Fibroblast of peridontal ligament (primary cell): ENCODE measurements at regions not wholly inside any gene's neighbourhood (a gene's known extent, or its start where the extent isn't known, plus 50 kb on each side); places are given as distances from the start of the nearest gene placed in this dataset.

Source experiments
- DNase-seq: peaks from one replicate; pipeline ENCODE4 v3.0.0-alpha.2; 2010; ENCODE audit errors: extremely low read depth

DNA sequence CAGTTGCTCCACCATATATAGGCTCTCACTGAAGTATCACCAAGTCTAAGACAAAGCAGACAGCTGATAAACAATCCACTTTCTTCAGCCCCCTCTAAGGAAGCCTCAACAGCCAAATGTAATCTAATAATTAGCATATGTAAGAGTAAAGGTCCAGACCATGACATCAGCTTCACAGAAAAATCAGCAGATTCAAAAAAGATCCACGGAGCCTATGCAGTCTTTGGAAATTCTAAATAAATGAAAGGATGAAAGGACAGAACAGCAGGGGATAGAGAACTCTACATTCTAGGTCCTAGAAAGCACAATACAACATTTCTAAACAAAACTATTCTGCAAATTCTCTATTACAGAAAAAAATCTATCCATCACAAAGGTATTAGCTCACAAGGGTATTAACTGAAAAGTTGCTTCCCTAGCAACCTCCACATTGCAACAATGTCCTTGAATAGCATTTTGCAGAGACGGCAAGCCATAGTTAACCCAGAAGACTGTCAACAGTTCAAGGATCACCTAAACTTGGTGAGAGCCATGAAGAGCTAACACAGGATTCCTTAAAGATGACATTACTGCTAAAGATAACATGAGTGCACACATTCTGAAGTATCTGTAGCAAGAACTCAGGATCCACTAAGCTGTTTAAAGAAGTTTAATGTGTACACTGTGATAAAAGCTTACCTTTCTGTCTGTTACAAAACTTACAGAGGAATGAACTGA, 74.3 kb downstream of the SIPA1L2 start:
- no peak for DNase-seq

DNA sequence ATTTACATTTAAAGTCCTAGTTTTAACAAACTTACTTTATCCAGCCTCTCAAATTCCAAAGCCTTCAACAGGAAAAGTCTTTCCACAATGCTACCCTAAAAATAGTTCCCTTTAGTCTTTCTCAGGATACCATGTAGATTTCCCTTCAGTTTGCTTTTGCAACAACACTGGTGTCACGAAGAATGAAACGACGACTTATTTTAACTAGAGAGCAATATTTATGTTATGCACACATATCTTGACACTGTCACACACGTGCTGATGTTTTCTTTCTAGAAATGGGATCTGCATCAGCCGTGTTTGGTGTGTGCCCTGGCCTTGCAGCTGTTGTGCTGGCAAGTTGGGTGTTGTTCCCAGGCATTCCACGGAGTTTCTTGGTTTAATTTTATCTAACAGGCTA, 75.5 kb downstream of the SIPA1L2 start:
- peak; percentile 39 for DNase-seq

DNA sequence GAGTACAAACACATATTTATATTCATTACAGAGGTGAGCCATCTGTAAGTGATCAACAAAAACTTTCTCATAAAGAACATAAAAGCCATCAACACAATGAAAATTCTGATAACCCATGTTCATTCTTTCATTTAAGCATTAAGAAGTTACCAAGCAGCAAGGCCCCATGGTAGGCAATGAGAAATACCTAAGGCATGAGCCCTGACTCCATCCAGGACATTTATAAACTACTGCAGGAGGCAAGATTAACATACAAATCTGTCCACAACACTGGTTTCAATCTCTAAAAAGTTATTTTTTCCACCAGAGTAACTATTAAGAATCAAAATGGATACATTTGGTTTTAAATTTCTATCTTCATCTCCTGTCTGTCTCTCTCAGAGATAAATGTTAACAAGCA, 76.1 kb downstream of the SIPA1L2 start:
- DNase-seq, result peak; percentile 69

DNA sequence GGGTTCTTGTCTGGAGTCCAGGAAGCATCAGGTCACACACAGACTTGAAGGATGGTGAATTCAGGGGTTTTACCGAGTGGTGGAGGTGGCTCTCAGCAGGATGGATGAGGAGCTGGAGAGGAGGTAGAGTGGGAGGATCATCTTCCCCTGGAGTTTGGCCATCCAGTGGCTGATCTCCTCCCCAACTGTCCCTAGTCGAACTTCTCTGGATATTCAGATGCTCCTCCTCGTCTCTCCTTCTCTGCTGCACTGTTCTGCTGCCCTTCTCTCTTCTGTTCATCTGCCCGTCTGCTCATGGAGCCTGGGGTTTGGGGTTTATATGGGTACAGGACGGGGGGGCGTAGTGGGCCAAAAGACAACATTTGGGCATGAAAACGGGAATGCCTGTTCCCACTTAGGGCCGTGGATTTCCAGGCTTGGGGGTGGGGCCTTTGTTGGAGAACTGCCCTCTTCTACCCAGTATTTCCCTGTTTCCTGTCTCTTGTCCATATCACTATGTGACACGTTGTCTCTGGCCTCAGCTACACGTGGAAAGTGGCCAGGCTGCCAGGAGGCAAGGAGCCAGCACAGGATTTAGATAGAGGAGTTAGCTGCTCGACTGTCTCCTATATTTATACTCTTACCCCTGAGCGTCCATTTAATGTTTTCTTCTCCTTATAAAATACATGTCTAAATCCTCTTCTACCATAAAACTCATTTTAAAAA, 76.7 kb downstream of the SIPA1L2 start:
- DNase-seq, result no peak

DNA sequence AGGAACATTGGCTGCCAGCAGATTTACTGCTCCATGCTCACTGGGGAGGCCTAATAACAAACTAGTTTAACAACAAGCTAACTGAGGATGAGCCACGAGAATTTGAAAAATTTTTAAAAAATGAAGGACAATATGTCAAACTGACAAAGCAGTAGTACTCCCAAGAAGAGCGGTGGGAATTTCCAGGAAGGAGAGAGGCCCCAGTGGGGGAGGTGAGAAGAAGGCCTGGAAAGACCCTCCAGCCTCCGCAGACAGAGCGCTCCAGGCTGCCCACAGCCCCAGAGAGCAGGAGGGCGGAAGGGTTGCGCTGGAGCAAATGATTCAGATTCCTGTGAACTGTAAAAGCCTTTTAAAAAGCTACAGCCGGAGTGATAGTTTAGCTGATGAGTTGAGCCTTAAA, 78.5 kb downstream of the SIPA1L2 start:
- DNase-seq, result no peak

DNA sequence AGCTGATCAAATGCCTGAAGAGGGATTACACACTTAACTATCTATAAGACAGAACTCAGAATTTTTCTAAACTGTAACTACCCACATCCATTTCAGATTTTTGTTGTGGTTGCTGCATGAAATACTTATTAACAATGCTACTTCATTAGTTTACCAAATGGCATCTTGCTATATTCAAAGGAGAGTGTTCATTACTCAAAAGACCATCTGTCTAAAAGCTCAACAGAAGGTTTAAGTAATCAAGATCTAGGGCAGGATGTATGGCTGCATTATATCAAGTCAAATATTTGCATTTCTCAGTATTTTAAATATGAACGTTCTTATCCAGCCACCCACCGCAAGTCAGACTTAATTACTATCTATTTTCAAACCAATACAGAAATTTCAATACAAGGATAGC, 79.9 kb downstream of the SIPA1L2 start:
- DNase-seq, result no peak

DNA sequence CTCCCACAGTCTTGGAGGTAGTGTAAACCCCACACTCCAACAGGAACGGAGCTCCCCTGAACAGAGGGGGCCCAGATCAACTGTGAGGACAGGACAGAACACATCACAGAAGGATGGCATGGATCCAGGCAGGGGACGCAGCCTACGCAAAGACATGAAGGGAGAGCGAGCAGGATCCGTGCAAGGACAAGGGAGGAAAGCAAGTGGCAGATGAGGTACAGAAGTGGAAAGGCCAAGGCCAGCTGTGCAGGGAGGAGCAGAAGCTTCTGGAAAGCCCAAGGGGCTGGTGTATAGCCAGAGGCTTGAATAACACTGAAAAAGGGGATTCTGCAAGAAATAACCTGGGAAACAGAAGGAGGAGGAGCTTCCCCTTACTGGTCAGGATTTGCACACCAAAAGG, 81.2 kb downstream of the SIPA1L2 start:
- DNase-seq, result no peak

DNA sequence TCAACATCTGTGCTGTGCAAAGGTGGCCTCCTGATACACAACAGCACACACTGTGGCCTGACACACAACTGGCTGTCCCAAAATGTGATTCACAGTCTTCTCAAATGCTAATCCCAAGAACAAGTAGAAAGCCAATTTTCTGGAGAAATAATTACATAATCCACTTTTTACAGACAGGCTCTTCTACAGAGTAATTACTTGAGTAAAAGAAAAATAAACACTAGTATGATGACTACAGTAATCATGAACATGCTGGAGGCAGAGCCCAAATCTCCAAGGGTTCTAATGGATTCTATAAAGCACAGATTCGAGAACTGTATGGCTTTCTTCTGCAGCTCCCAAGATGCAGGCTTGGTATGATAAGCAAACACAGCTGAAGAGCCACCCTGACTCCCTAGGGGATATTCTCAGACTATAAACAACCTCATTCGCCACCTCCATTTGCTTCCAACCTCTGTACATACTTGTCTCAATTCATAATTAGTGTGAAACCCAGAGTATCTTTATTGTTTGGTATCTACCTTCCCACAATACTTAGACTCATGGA, 81.9 kb downstream of the SIPA1L2 start:
- peak; percentile 69 for DNase-seq

DNA sequence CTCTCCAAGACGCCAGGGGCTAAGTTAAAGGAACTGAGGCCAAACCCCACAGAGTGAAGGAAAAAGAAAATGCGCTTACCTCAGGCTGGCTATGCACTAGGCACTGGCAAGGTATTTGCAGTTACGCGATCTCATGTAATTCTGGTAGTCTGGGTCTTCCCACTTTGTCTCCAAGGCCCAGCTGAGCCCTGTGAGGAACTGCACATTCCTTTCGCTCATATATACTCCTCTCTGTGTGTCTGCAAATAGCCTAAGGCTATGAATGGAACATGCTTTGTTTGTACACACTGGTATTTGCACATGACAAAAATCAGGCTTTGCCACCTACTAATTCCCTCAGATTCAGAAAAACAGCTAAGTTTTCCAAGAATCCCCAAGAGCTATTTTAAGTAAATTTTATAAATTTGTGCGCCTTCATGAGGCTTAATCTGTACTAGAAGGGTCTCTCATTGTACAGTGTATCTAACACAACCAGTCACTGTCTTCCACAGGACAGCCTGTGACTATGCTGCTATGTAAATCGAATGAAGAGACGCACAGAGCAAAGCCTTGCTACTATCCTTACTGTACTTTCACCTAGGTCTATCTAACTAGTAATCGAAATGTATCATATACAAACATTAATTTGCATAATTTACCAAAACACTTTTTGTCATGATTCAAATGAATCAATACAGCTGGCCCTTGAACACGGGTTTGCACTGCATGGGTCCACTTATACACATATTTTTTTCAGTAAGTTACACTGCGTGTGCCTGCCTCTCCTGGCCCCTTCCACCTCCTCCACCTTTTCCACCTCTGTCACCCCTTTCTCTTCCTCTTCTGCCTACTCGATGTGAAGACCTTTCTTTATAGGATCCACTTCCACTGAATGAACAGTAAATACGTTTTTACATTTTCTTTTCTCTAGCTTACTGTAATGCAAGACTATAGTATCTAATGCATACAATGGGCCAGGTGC, 87.0 kb downstream of the SIPA1L2 start:
- no peak for DNase-seq

DNA sequence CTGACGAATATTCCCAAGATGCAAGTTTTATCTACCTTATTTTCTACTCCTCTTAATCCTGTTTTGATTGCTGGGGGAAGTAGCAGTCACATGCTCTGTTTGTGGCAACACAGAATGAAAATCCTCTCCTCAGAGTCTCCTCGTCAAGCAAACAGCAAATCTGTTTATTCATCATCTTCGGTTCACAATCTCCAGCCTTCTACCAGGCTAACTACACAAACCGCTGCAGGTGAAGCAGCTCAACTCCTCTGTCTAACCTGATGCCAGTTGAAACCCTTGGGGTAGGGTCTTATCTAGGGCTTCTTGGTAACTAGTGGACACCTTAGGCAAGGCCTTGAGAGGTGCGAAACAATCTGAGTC, 91.0 kb downstream of the SIPA1L2 start:
- DNase-seq, result no peak

DNA sequence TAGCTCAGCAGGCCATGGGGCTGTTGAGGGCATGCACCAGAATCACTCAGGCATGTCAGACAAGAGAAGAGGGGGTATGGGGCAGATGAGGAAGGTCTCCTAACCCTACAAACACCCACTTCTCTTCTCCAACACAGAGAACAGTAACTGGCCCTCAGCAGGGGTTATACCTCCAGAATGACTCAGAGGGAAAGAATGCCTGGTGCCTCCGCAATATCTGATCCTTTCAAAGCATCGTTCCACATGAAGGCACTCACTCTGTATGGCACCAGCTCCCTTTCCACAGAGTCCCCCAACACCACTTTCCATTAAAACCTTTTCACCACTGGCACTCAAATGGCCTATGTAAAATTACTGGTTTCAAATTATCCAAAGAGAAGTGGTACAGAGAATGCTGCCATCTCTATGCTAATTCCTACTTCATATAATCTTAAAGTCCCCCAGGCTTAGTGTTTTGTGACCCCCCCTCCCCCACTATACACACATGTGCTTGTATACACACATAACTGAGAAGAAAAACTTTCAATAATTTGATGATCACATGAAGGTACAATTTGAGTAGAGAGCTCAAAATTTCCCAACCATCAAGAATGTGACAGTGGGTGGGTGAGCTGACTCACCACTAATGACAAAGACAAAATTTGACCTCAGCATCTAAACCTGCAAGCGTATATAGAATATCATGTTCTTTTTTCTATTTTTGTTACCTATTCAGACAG, 91.5 kb downstream of the SIPA1L2 start:
- DNase-seq, result peak; percentile 27

DNA sequence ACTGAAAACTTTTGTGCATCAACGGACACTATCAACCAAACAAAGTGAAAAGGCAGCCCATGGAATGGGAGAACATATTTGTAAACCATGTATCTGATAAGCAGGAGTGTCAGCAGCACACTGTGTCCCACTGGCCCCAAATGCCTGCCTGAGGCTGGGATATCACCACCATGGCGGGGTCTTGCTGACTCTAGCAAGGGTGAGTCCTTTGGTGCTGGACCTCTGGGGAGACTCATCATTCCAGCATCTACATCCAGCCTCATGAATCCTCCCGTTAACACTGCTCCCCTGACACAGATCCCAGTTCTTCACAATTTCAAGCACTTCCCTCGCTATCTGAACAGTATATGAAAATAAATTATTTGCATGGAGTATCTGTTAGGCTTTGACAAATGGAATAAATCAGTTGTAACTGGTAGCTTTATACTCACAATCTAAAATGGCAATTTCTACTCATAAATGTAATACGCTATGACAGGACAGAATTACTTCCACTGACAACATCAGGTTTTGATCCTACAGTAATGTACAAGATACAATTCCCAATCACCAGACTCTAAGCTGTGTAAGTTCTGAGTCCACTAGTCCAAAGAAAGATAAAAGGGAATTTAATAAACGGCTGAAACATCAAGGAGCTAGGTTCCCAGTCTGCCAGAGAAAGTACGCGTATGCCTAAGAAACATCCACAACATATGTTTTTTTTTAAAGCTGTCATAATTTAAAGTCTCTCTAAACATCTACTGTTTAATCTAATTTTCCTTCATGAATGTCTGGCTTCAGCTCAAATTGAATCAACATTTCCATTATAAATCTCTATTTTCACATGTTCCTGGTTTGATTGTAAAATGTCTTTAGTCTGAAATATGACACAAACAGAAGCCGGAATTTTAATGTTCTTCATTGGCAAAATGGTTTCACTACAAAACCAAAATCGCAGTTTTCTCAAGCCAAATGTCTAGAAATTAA, 95.1 kb downstream of the SIPA1L2 start:
- peak; percentile 8 for DNase-seq

DNA sequence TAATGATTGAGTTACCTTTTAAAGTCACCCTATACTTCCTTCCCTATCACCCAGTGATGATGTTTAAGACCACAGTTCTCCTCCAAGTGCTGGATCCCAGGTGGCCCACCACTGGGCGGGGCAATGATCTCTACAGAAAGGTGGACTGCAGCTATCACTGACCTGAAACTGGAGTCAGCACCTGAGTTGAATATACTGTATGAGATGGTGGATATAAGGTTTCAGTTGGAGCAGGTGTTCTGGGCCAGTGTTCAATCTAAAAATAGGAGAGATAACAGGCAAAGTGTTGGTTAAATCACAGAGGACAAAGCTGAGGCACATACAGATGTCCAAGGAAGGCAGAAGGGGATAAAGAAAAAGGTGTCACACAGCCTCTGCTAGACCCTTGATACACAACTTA, 96.6 kb downstream of the SIPA1L2 start:
- DNase-seq, result no peak

DNA sequence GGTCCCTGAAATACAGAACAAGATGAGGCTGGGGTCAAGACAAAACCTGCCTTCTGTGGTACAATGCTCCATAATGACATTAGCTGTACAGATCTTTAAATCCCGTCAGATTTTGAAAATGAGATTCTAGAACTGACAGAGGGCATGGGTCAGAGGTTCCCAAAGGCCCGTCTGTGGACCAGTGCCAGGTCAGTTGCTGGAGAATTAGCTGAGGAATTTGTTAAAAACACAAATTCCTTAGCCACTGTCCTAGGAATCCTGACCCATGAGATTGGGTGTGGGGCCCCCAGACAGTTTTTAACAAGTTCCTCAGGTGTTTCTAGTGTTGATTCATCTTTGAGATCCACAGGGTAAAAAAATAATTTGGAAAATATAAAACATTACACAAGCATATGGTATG, 97.0 kb downstream of the SIPA1L2 start:
- DNase-seq, result no peak

DNA sequence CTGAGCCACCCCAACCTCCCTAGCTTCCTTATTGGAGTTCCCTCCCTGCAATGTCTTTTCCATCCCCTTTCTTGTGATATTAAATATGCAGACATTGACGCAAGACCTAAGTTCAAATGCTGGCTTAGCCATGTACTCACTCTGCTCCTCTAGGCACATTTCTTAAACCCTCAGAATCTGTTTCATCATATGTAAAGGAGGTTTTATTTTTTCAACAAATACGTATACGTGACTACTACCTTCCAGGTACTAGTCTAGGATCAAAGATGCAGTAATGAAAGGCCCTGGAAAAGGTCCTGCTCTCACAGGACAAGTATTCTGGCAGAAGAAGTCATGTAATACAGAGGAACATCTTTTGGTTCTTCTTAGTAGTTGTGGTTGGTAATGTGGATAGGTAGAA, 98.6 kb downstream of the SIPA1L2 start:
- no peak for DNase-seq

DNA sequence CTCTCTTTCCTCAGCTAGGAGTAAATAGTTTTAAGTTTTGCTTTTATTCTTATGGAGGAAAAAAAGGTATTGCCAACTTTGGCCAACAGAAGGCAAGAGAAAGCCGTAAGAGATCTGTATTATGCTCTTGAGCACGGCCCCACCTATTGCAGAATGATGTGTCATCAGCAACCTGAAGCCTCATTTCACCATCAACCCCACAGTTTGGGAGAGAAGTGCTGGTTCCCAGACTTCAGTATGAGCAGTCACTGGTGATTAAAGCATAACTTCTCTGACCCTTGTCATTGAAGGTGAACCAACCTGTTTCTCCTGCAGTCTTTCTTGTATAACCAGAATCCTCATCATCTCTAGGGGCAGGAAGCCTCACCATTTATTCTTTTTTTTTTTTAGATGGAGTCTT, 100.2 kb downstream of the SIPA1L2 start:
- no peak for DNase-seq

DNA sequence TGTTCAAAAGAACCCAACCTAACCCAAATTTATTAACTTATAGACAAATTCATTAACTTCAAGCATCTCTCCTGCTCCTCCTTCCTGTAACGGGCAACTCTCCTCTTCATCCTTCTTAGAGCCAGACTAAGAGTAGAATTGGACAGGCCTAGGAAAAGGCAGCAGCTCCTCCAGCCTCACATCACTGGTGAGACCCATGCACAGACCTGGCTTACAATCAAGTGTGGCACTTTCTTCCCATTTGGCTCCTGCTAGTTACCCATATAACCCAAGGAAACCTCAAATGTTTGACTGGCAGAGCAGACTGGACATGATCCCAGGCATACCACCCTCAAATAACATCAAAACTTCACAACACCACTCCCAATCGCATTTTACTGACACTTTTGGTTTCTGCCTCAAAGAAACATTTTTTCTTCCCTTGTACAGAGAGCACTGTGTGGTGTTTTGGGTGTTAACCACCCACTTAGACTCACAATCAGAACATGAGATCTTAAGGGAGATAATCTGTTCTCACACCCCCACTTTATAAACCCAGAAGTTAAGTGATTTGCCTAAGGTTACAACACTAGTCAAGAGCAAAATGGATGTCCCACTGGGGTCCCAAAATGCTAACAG, 101.4 kb downstream of the SIPA1L2 start:
- DNase-seq, result no peak

DNA sequence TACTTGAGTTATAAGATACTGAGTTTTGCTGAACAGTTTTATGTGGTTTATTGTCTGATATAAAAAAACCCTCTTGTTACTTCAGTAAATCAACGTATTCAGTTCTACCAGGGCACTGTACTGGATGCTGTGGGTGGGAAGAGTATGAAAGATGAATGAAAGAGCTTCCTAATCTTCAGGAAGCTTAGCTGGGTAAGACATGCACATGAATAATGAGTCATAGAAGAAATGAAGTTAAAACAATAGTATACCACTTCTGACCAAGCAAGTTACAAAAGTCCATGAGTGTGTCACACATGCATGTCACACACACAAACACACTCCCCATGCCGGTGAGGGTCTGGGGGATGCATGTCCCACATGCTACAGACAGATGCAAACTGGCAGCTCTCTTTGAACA, 105.9 kb downstream of the SIPA1L2 start:
- DNase-seq, result no peak

DNA sequence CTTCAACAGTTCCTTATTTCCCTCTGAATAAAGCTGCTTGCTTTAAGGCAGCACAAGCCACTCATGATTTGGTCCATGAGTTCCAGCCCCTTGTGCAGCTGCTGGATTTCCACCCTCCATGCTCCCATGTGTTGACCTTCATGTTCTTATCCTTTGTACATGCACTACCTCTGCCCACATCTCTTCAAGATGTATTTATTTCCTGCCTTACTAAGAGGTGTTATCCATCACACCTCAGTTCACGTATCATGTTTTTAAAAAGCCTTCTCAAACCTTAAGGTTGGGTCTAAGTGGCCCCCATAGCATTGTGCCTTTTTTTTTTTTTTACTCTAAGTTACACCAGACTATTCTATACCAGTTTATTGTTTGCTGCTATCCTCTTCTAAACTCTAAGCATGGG, 107.7 kb downstream of the SIPA1L2 start:
- no peak for DNase-seq

DNA sequence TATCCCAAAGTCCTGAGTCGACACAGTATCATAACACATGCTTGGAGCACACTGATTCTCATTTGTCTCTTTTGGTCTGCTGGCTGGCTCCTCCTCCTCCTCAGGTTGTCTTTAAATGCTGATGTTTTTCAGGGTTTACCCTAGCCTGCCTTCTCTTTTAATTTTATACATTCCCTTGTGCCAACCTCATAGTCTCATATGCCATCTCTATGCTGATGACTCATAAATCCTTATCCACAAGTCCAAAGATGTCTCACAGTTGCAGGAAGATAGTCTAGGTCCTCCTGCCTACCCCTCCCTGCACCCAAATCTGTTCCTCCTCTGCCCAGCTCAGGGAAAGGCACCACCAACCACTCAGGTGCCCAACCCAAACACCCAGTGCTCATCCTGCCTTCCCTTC, 108.3 kb downstream of the SIPA1L2 start:
- no peak for DNase-seq
